HepG2 (cell line): ENCODE measurements at regions not wholly inside any gene's neighbourhood (a gene's known extent, or its start where the extent isn't known, plus 50 kb on each side); places are given as distances from the start of the nearest gene placed in this dataset.
"Not testable (repeated sequence)": the region's sequence is repeated elsewhere in the genome, so short reads cannot be mapped to it uniquely, and the experiment has no call there.

Experiments used
- ATAC-seq: fragments of 200-7000 bp; cut with Tn5 transposase; 3 replicates; pipeline ENCODE4 v1.9.1; 2020; ENCODE audit warnings: mild to moderate bottlenecking, moderate library complexity
- BruUV-seq: library from RNA; stranded (reverse); fragments of 400-500 nt; replicated peaks from 2 replicates; lab custom pipeline; 2021; lab: Mats Ljungman, UMichigan
- CTCF ChIA-PET: fragments of 300-600 bp; formaldehyde crosslinking; extraction: SDS; loops from one replicate; lab custom pipeline; 2021; ENCODE audit warnings: low total read pairs, inconsistent platforms, low intra/inter-chr PET ratio; lab: Yijun Ruan, JAX
- POLR2A ChIA-PET: fragments of 350-600 bp; sonication (Branson Sonifier 250); formaldehyde crosslinking; loops from one replicate; lab custom pipeline; 2020; ENCODE audit warnings: antibody characterized with exemption, inconsistent platforms; lab: Yijun Ruan, JAX
- DNase-seq: peaks from one replicate; pipeline ENCODE4 v3.0.0-alpha.2; 2015; ENCODE audit warnings: low spot score
- FAIRE-seq: peaks from 3 replicates; lab custom pipeline; 2011; peaks lifted over from hg19 to GRCh38; lab: Jason Lieb, UNC
- H2AFZ ChIP-seq: one replicate; pipeline ENCODE4 v1.6.1; 2011; ENCODE audit warnings: low read length, inconsistent platforms
- H3K27ac ChIP-seq: fragments of 300-600 bp; 3 replicates; pipeline ENCODE4 v1.8.0; 2011; ENCODE audit warnings: mixed run types, mild to moderate bottlenecking, mixed read lengths, low read length, inconsistent platforms; ENCODE audit not compliant: insufficient read depth; ENCODE audit errors: extremely low read length
- H3K27me3 ChIP-seq, 2 experiments: fragments of 200-600 bp in 1 of 2; 2 replicates in 1 of 2; 3 replicates in 1 of 2; pipeline versions ENCODE4 v1.6.0 to v1.8.0; 2011; ENCODE audit warnings: low read length in 2 of 2, mild to moderate bottlenecking in 2 of 2, moderate library complexity in 2 of 2, inconsistent platforms in 1 of 2; ENCODE audit not compliant: insufficient read depth in 2 of 2, control insufficient read depth in 1 of 2
- H3K36me3 ChIP-seq, 2 experiments: fragments of 200-600 bp in 1 of 2; replicated peaks in 1 of 2; 2 replicates in 1 of 2; 3 replicates in 1 of 2; pipeline versions ENCODE4 v1.5.1 to v1.8.0; 2011; ENCODE audit warnings: low read length in 2 of 2, inconsistent platforms in 1 of 2; ENCODE audit not compliant: insufficient read depth in 2 of 2, control insufficient read depth in 1 of 2
- H3K4me1 ChIP-seq: 2 replicates; pipeline ENCODE4 v1.5.1; 2012; ENCODE audit warnings: low read length, inconsistent platforms; ENCODE audit not compliant: insufficient read depth
- H3K4me2 ChIP-seq: 2 replicates; pipeline ENCODE4 v1.6.0; 2011; ENCODE audit warnings: low read depth, low read length, inconsistent platforms
- H3K4me3 ChIP-seq, 3 experiments: fragments of 200-600 bp in 1 of 3; sonication (generic), shearing (Covaris generic) in 1 of 3; replicated peaks in 1 of 3; 2 replicates each; pipeline ENCODE4 v1.5.1; 2011 to 2016; ENCODE audit warnings: low read length in 3 of 3, inconsistent platforms in 2 of 3, low read depth in 2 of 3, mild to moderate bottlenecking in 2 of 3, control low read depth in 1 of 3, mixed read lengths in 1 of 3; ENCODE audit not compliant: insufficient read depth in 1 of 3
- H3K79me2 ChIP-seq: one replicate; pipeline ENCODE4 v1.6.1; 2011; ENCODE audit warnings: low read length, inconsistent platforms; ENCODE audit not compliant: insufficient read depth
- H3K9ac ChIP-seq: 2 replicates; pipeline ENCODE4 v1.6.0; 2011; ENCODE audit warnings: mild to moderate bottlenecking, low read depth, low read length, inconsistent platforms; ENCODE audit not compliant: insufficient read depth
- H3K9me3 ChIP-seq: 2 replicates; pipeline ENCODE4 v1.5.1; 2012; ENCODE audit warnings: mild to moderate bottlenecking, low read length
- H4K20me1 ChIP-seq: 2 replicates; pipeline ENCODE4 v1.6.0; 2011; ENCODE audit warnings: inconsistent platforms, mild to moderate bottlenecking, low read length, moderate library complexity; ENCODE audit not compliant: insufficient read depth
- AGO2 ChIP-seq: fragments of 200-400 bp; formaldehyde crosslinking; optimal IDR thresholded peaks from 2 replicates; pipeline ENCODE3; 2017; ENCODE audit warnings: mild to moderate bottlenecking, low read depth, low read length, moderate library complexity
- HDAC6 ChIP-seq: fragments of 200-600 bp; sonication (generic); IDR thresholded peaks from 2 replicates; pipeline ENCODE4 v1.7.0; 2017; ENCODE audit warnings: mild to moderate bottlenecking, antibody characterized with exemption, low read length, low read depth
- HMGXB4 ChIP-seq, 2 experiments: sonication (generic) in 1 of 2; formaldehyde crosslinking in 1 of 2; IDR thresholded peaks; 2 replicates each; pipeline versions ENCODE4 v1.4.0 to v1.6.1; 2018 to 2020; ENCODE audit warnings: missing genetic modification reagents in 2 of 2, borderline replicate concordance in 1 of 2, low read depth in 1 of 2, mild to moderate bottlenecking in 1 of 2, missing biosample characterization in 1 of 2
- REPIN1 ChIP-seq: sonication (generic); formaldehyde crosslinking; IDR thresholded peaks from 2 replicates; pipeline ENCODE4 v1.8.0; 2022; ENCODE audit warnings: missing genetic modification reagents, low read depth, mild to moderate bottlenecking, borderline replicate concordance
- SMARCC2 ChIP-seq: fragments of 450-650 bp; IDR thresholded peaks from 2 replicates; pipeline ENCODE4 v1.6.1; 2017; ENCODE audit warnings: antibody characterized with exemption, mild to moderate bottlenecking
- STAT6 ChIP-seq: sonication (generic); formaldehyde crosslinking; IDR thresholded peaks from 2 replicates; pipeline ENCODE4 v1.4.0; 2020; ENCODE audit warnings: missing genetic modification reagents, mild to moderate bottlenecking, borderline replicate concordance
- WIZ ChIP-seq: sonication (generic); formaldehyde crosslinking; IDR thresholded peaks from 2 replicates; pipeline ENCODE4 v1.5.1; 2020; ENCODE audit warnings: mild to moderate bottlenecking, missing genetic modification reagents
- ZBTB42 ChIP-seq: sonication (generic); formaldehyde crosslinking; IDR thresholded peaks from 2 replicates; pipeline ENCODE4 v1.5.0; 2020; ENCODE audit warnings: mild to moderate bottlenecking, missing genetic modification reagents
- ZNF18 ChIP-seq: sonication (generic); formaldehyde crosslinking; IDR thresholded peaks from 2 replicates; pipeline ENCODE4 v1.8.0; 2022; ENCODE audit warnings: mild to moderate bottlenecking, missing genetic modification reagents; ENCODE audit not compliant: insufficient replicate concordance
- ZNF234 ChIP-seq: sonication (generic); formaldehyde crosslinking; conservative IDR thresholded peaks from 2 replicates; pipeline ENCODE4 v1.5.1; 2020; ENCODE audit warnings: mild to moderate bottlenecking, missing genetic modification reagents
- ZNF235 ChIP-seq: sonication (generic); formaldehyde crosslinking; IDR thresholded peaks from 2 replicates; pipeline ENCODE4 v1.8.1; 2023; ENCODE audit warnings: mild to moderate bottlenecking, missing genetic modification reagents, borderline replicate concordance
- WGBS: methylation state at CpG from one replicate; pipeline ENCODE4 v1.1.6; 2017; ENCODE audit warnings: low lambda C conversion rate; 5-methylcytosine and 5-hydroxymethylcytosine counted together
- in situ Hi-C: cut with HindIII; loops from 2 replicates; pipeline ENCODE4 v1.10.0; 2017; ENCODE audit warnings: low pct_unique_long_range_greater_than_20kb; ENCODE audit not compliant: extremely low pct_ligation_motif_present
- intact Hi-C: fragments of 100-400 bp; cut with micrococcal nuclease; formaldehyde crosslinking; loops from one replicate; pipeline ENCODE4 v1.10.0; 2022; ENCODE audit not compliant: unreplicated experiment

GRCh38 chr18:40119581-40119980, 1835.5 kb upstream of the PIK3C3 start:
- ATAC-seq, H4K20me1 ChIP-seq, H3K9me3 ChIP-seq, FAIRE-seq, H2AFZ ChIP-seq, H3K27me3 ChIP-seq, H3K36me3 ChIP-seq, H3K9ac ChIP-seq, H3K79me2 ChIP-seq, H3K4me1 ChIP-seq, BruUV-seq, H3K4me3 ChIP-seq, intact Hi-C loops, CTCF ChIA-PET, H3K27ac ChIP-seq, H3K4me2 ChIP-seq, in situ Hi-C loops, DNase-seq, POLR2A ChIA-PET: not testable (repeated sequence)
- 7% methylated on average over 3 of the region's 10 CpGs for whole genome bisulfite sequencing

- Histone ChIP-seq H4K20me1 (no peaks in the 10 kb centered on the region), H3K4me1 (no peaks in the 10 kb centered on the region), H3K9ac (no peak overlapping the region), H3K79me2 (no peaks in the 10 kb centered on the region), H3K4me3 (no peak overlapping the region), H2AFZ (no peak overlapping the region), H3K4me2 (no peak overlapping the region), H3K27ac (no peak overlapping the region), H3K27me3 (no peaks in the 10 kb centered on the region), H3K9me3 (no peaks in the 10 kb centered on the region), H3K36me3 (no peaks in the 10 kb centered on the region)
- FAIRE-seq: no peak
- intact Hi-C loops: no loop called here
- in situ Hi-C loops: no loop called here
- 3% methylated on average over 3 of the region's 3 CpGs for WGBS
- ChIA-PET POLR2A (no interaction called here), CTCF (no interaction called here)
- no TSS peak for BruUV-seq
- no peak for DNase-seq
- ATAC-seq: no peak
- TF ChIP-seq ZNF18 (CRISPR knock-in tag): no peak
- no peak for TF ChIP-seq HMGXB4 (CRISPR knock-in tag; IDR thresholded peaks at IDR 0.05; ENCODE audit: borderline replicate concordance in 1 of 2, low read depth in 1 of 2)
- TF ChIP-seq AGO2: no peak
- no peak for TF ChIP-seq HDAC6
- TF ChIP-seq ZNF234: no peak
- no peak for TF ChIP-seq WIZ (CRISPR knock-in tag)
- TF ChIP-seq REPIN1 (CRISPR knock-in tag): no peak
- TF ChIP-seq STAT6 (CRISPR knock-in tag): no peak
- TF ChIP-seq SMARCC2: no peak
- no peak for TF ChIP-seq ZNF235 (CRISPR knock-in tag)
- TF ChIP-seq ZBTB42 (CRISPR knock-in tag): no peak
These were observed 1844.6 kb upstream of the PIK3C3 start for GRCh38 chr18:40110455-40110854.
